H1 (cell line): ENCODE measurements at regions not wholly inside any gene's neighbourhood (a gene's known extent, or its start where the extent isn't known, plus 50 kb on each side); places are given as distances from the start of the nearest gene placed in this dataset.

Experiments used
- CTCF ChIA-PET: fragments of 300-600 bp; sonication (Branson Sonifier 250); formaldehyde crosslinking; loops from one replicate; lab custom pipeline; 2021; ENCODE audit not compliant: partially characterized antibody; lab: Charles Lee
- POLR2A ChIA-PET: fragments of 300-600 bp; sonication (Branson Sonifier 250); formaldehyde crosslinking; loops from one replicate; lab custom pipeline; 2021; ENCODE audit warnings: inconsistent platforms; ENCODE audit not compliant: partially characterized antibody; lab: Charles Lee
- DNase-seq, 2 experiments: peaks; one replicate each; pipeline versions ENCODE4 v3.0.0 to v3.0.0-alpha.2; 2010 to 2022; ENCODE audit warnings: low spot score in 2 of 2, low read depth in 1 of 2, mixed read lengths in 1 of 2
- FAIRE-seq: peaks from 2 replicates; lab custom pipeline; 2011; peaks lifted over from hg19 to GRCh38; lab: Jason Lieb, UNC
- H2AFZ ChIP-seq: 2 replicates; pipeline ENCODE4 v1.8.1; 2012; ENCODE audit warnings: low read length, inconsistent platforms
- H2AK5ac ChIP-seq: 2 replicates; pipeline ENCODE4 v1.6.1; 2013; ENCODE audit warnings: low read depth, low read length
- H2BK120ac ChIP-seq: replicated peaks from 2 replicates; pipeline ENCODE3; 2013; ENCODE audit warnings: low read depth, low read length, inconsistent platforms
- H2BK12ac ChIP-seq: 2 replicates; pipeline ENCODE4 v1.6.1; 2013; ENCODE audit warnings: low read depth, low read length
- H2BK15ac ChIP-seq: 2 replicates; pipeline ENCODE4 v1.6.1; 2013; ENCODE audit warnings: low read length
- H2BK20ac ChIP-seq: 2 replicates; pipeline ENCODE4 v1.6.1; 2013; ENCODE audit warnings: low read length
- H2BK5ac ChIP-seq: 2 replicates; pipeline ENCODE4 v1.6.1; 2013; ENCODE audit warnings: low read depth, low read length
- H3K14ac ChIP-seq: 2 replicates; pipeline ENCODE4 v1.6.1; 2013; ENCODE audit warnings: inconsistent platforms; ENCODE audit not compliant: insufficient read length
- H3K18ac ChIP-seq: 2 replicates; pipeline ENCODE4 v1.6.1; 2013; ENCODE audit warnings: low read length; ENCODE audit errors: extremely low read depth
- H3K23ac ChIP-seq: 2 replicates; pipeline ENCODE4 v1.6.1; 2013; ENCODE audit warnings: inconsistent platforms; ENCODE audit not compliant: insufficient read length
- H3K23me2 ChIP-seq: 2 replicates; pipeline ENCODE4 v1.6.1; 2013; ENCODE audit warnings: low read depth, low read length
- H3K27ac ChIP-seq: 2 replicates; pipeline ENCODE4 v1.6.1; 2011; ENCODE audit warnings: low read depth, low read length, inconsistent platforms
- H3K27me3 ChIP-seq, 4 experiments: replicated peaks in 1 of 4; 1 replicate in 1 of 4; 2 replicates in 3 of 4; pipeline versions ENCODE4 v1.6.1 to v1.8.1; 2011 to 2013; ENCODE audit warnings: low read length in 3 of 4, mild to moderate bottlenecking in 3 of 4, inconsistent platforms in 2 of 4, mixed read lengths in 2 of 4, moderate library complexity in 1 of 4; ENCODE audit not compliant: control insufficient read depth in 3 of 4, insufficient read depth in 3 of 4; ENCODE audit errors: extremely low read depth in 1 of 4
- H3K36me3 ChIP-seq, 4 experiments: 2 replicates each; pipeline versions ENCODE4 v1.6.1 to v1.8.1; 2011 to 2013; ENCODE audit warnings: mild to moderate bottlenecking in 4 of 4, low read length in 3 of 4, moderate library complexity in 2 of 4, control low read depth in 1 of 4, inconsistent platforms in 1 of 4; ENCODE audit not compliant: insufficient read depth in 4 of 4, control insufficient read depth in 2 of 4
- H3K4ac ChIP-seq: replicated peaks from 2 replicates; pipeline ENCODE3; 2013; ENCODE audit warnings: low read length, low read depth, mixed read lengths, inconsistent platforms; ENCODE audit not compliant: insufficient read length
- H3K4me1 ChIP-seq, 4 experiments: replicated peaks in 1 of 4; 1 replicate in 1 of 4; 2 replicates in 3 of 4; pipeline versions ENCODE4 v1.6.1 to v1.8.1; 2011 to 2013; ENCODE audit warnings: low read length in 3 of 4, inconsistent platforms in 2 of 4, mixed read lengths in 1 of 4; ENCODE audit not compliant: insufficient read depth in 4 of 4, control insufficient read depth in 3 of 4
- H3K4me2 ChIP-seq, 2 experiments: 2 replicates each; pipeline versions ENCODE4 v1.6.1 to v1.8.1; 2011 to 2013; ENCODE audit warnings: low read depth in 2 of 2, low read length in 2 of 2, control low read depth in 1 of 2, inconsistent platforms in 1 of 2, mild to moderate bottlenecking in 1 of 2; ENCODE audit not compliant: insufficient read depth in 1 of 2
- H3K4me3 ChIP-seq, 4 experiments: fragments of 200-600, 300-600 bp in 1 of 4; sonication (generic), shearing (Covaris generic), sonication (Bioruptor Twin) in 1 of 4; 2 replicates each; pipeline versions ENCODE4 v1.5.1 to v1.8.1; 2011 to 2016; ENCODE audit warnings: low read length in 4 of 4, low read depth in 3 of 4, control low read depth in 2 of 4, inconsistent platforms in 2 of 4, mild to moderate bottlenecking in 2 of 4, mixed read lengths in 1 of 4, moderate library complexity in 1 of 4; ENCODE audit not compliant: insufficient read depth in 2 of 4; ENCODE audit errors: extremely low read depth in 1 of 4
- H3K56ac ChIP-seq: replicated peaks from 2 replicates; pipeline ENCODE3; 2013; ENCODE audit warnings: low read depth, mild to moderate bottlenecking, mixed read lengths, low read length, inconsistent platforms; ENCODE audit not compliant: insufficient read length
- H3K79me1 ChIP-seq: 2 replicates; pipeline ENCODE4 v1.6.1; 2013; ENCODE audit warnings: low read depth, low read length, control low read depth
- H3K79me2 ChIP-seq, 2 experiments: 2 replicates each; pipeline versions ENCODE4 v1.6.1 to v1.8.1; 2012 to 2013; ENCODE audit warnings: low read length in 2 of 2, mild to moderate bottlenecking in 2 of 2, inconsistent platforms in 1 of 2; ENCODE audit not compliant: insufficient read depth in 2 of 2, control insufficient read depth in 1 of 2
- H3K9ac ChIP-seq, 4 experiments: replicated peaks in 1 of 4; 1 replicate in 1 of 4; 2 replicates in 3 of 4; pipeline versions ENCODE4 v1.6.1 to v1.8.1; 2011 to 2013; ENCODE audit warnings: low read depth in 3 of 4, low read length in 3 of 4, control low read depth in 2 of 4, mild to moderate bottlenecking in 2 of 4, moderate library complexity in 2 of 4, inconsistent platforms in 1 of 4; ENCODE audit errors: extremely low read depth in 1 of 4
- H3K9me3 ChIP-seq, 2 experiments: 2 replicates each; pipeline versions ENCODE4 v1.6.1 to v1.8.1; 2012 to 2013; ENCODE audit warnings: mild to moderate bottlenecking in 2 of 2, moderate library complexity in 2 of 2, control low read depth in 1 of 2, inconsistent platforms in 1 of 2, low read depth in 1 of 2, low read length in 1 of 2, mixed read lengths in 1 of 2; ENCODE audit not compliant: insufficient read depth in 2 of 2
- H4K20me1 ChIP-seq, 2 experiments: replicated peaks in 1 of 2; 2 replicates each; pipeline versions ENCODE3 to v1.8.1; 2011 to 2013; ENCODE audit warnings: inconsistent platforms in 2 of 2, low read length in 2 of 2, mild to moderate bottlenecking in 1 of 2; ENCODE audit not compliant: insufficient read depth in 2 of 2, control insufficient read depth in 1 of 2
- H4K5ac ChIP-seq: 2 replicates; pipeline ENCODE4 v1.6.1; 2013; ENCODE audit warnings: low read length, low read depth, mixed read lengths, inconsistent platforms; ENCODE audit not compliant: insufficient read length
- H4K8ac ChIP-seq: 2 replicates; pipeline ENCODE4 v1.8.0; 2013; ENCODE audit warnings: mild to moderate bottlenecking, moderate library complexity, low read length, inconsistent platforms; ENCODE audit not compliant: insufficient read depth; ENCODE audit errors: extremely low read depth
- H4K91ac ChIP-seq: replicated peaks from 2 replicates; pipeline ENCODE3; 2013; ENCODE audit warnings: low read length, mixed read lengths, inconsistent platforms; ENCODE audit not compliant: insufficient read length
- BACH1 ChIP-seq: IDR thresholded peaks from 2 replicates; pipeline ENCODE4 v1.6.1; 2012; ENCODE audit warnings: low read length, improper control_type of control experiment
- CBX8 ChIP-seq: fragments of 300-800, 300-1000 bp; sonication (generic); IDR thresholded peaks from 2 replicates; pipeline ENCODE4 v1.7.1; 2016; ENCODE audit warnings: low read depth, low read length, borderline replicate concordance
- CREB1 ChIP-seq: IDR thresholded peaks from 2 replicates; pipeline ENCODE4 v1.6.1; 2012; ENCODE audit warnings: inconsistent platforms
- HDAC6 ChIP-seq: IDR thresholded peaks from one replicate; pipeline ENCODE4 v1.7.1; 2012; ENCODE audit warnings: low read depth, mild to moderate bottlenecking, inconsistent platforms, low read length, moderate library complexity
- JUND ChIP-seq: IDR thresholded peaks from 2 replicates; pipeline ENCODE4 v1.6.1; 2011; ENCODE audit warnings: mild to moderate bottlenecking, improper control_type of control experiment, low read length
- PHF8 ChIP-seq: fragments of 200-600 bp; sonication (generic); conservative IDR thresholded peaks from 2 replicates; pipeline ENCODE4 v1.7.1; 2012; ENCODE audit warnings: low read depth, mild to moderate bottlenecking, inconsistent platforms, low read length, moderate library complexity
- SAP30 ChIP-seq: fragments of 300-600 bp; sonication (generic); IDR thresholded peaks from 2 replicates; pipeline ENCODE4 v1.7.1; 2012; ENCODE audit warnings: low read length, moderate library complexity, mild to moderate bottlenecking, inconsistent platforms; ENCODE audit not compliant: insufficient read depth, insufficient replicate concordance
- SIX5 ChIP-seq: IDR thresholded peaks from 2 replicates; pipeline ENCODE4 v1.6.1; 2011; ENCODE audit warnings: mild to moderate bottlenecking, low read depth, low read length
- TEAD4 ChIP-seq: IDR thresholded peaks from 2 replicates; pipeline ENCODE4 v1.6.1; 2012; ENCODE audit warnings: low read depth, low read length, inconsistent platforms, mixed read lengths
- WGBS, 2 experiments: shearing (Covaris generic) in 1 of 2; methylation state at CpG; one replicate each; pipeline versions ENCODE4 v1.1.6 to v1.1.7; 2013 to 2015; ENCODE audit warnings: low lambda C conversion rate in 2 of 2, mixed read lengths in 2 of 2, inconsistent platforms in 1 of 2, low coverage in 1 of 2, missing lambda C conversion rate in 1 of 2; ENCODE audit not compliant: insufficient replicate concordance in 2 of 2, insufficient coverage in 1 of 2, insufficient read length in 1 of 2; ENCODE audit errors: extremely low coverage in 1 of 2, missing lambda C conversion rate in 1 of 2; 5-methylcytosine and 5-hydroxymethylcytosine counted together
- TF ChIP-seq, protein P1 (sequence below): IDR thresholded peaks from 2 replicates; pipeline ENCODE4 v1.6.1; 2012; ENCODE audit warnings: inconsistent platforms
- TF ChIP-seq, protein P2 (sequence below): IDR thresholded peaks from 2 replicates; pipeline ENCODE4 v1.6.1; 2011; ENCODE audit warnings: low read length, improper control_type of control experiment

DNA sequence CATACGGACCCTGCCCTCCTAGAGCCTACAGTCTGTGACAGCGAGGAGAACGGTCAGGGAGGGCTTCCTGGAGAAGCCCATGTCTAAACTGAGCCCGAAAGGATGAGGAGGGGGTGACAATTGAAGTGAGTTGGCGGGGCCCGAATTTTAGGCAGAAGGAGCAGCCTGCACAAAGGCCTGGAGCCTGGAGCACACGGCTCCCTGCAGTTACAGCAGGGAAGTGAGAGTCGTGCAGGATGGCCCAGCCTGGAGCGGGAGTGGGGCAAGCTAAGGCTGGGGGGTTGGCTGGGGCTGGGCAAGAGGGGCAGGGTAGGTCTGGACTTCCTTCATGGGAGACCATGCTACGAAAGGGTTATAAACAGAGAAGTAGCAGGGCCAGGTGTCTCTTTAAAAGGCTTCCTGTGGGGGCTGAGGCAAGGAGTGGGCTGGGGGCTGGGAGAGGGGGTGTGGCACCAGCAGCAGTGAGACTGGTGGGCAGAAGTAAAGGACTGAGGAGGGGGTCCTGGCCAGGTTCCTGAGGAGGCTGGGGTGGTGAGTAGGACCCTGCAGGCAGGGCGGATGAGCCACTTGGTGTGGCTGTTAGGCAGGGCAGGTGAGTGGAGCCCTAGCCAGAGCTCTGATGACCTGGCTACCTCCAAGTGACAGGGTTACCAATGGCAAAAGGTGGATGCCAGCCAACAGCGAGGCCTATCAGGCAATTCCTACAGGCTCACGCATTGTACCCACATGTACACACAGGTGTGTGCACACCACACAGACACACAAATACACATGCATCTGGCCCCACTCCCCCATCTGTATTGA is 119.2 kb downstream of the MRPL14 start:
- CTCF ChIA-PET = interaction anchor here (1.0 to 24.5 kb wide), 8 partner anchors 8 to 72 kb away, joined by 3 to 331 read pairs (median 4); no protein-coding TSS in a partner anchor
- Histone ChIP-seq H4K5ac (no peak overlapping the region), H3K9me3 (no peaks in the 10 kb centered on the region), H3K4me1 (peaks cover 4 to 31% (median 24%) of the 10 kb centered on the region in 4 experiments), H3K4ac (no peak overlapping the region), H2BK15ac (peak overlapping the region; percentile 16; the same call in 1 of the 2 replicates), H3K27ac (no peak overlapping the region), H3K56ac (no peak overlapping the region), H3K4me3 (no peak overlapping the region), H4K91ac (no peak overlapping the region), H2AFZ (no peak overlapping the region), H3K36me3 (no peaks in the 10 kb centered on the region), H3K18ac (peak overlapping the region; percentile 48), H2AK5ac (0 out of 2 replicates have a peak overlapping the region, but pooled peaks have one; percentile 54), H3K23ac (no peak overlapping the region), H3K14ac (no peak overlapping the region), H3K4me2 (no peak overlapping the region), H2BK12ac (0 out of 2 replicates have a peak overlapping the region, but pooled peaks have one; percentile 39), H3K23me2 (peaks cover 6% of the 10 kb centered on the region; the same call in 1 of the 2 replicates), H3K9ac (no peak overlapping the region), H2BK5ac (peak overlapping the region; percentile 52; the same call in 1 of the 2 replicates), H2BK20ac (peak overlapping the region; percentile 86; the same call in 1 of the 2 replicates), H4K20me1 (no peaks in the 10 kb centered on the region), H3K27me3 (peaks cover 0 to 18% (median 11%) of the 10 kb centered on the region in 4 experiments; a peak in 5 of 7 replicates), H4K8ac (no peak overlapping the region), H2BK120ac (no peak overlapping the region), H3K79me2 (no peaks in the 10 kb centered on the region), H3K79me1 (no peaks in the 10 kb centered on the region)
- POLR2A ChIA-PET = interaction anchor here (0.7 to 3.4 kb wide), 4 partner anchors 9 to 312 kb away, joined by 3 to 14 read pairs (median 3); no protein-coding TSS in a partner anchor
- no peak for DNase-seq
- 79% methylated on average over 13 of the region's 13 CpGs; no CpG with 5 or more reads in 1 of the 2 experiments for WGBS, 2 experiments
- FAIRE-seq = no peak
- TF ChIP-seq, protein P1, sequence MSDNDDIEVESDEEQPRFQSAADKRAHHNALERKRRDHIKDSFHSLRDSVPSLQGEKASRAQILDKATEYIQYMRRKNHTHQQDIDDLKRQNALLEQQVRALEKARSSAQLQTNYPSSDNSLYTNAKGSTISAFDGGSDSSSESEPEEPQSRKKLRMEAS = no peak
- TF ChIP-seq SIX5 (no peak), HDAC6 (no peak), TEAD4 (no peak), BACH1 (no peak), PHF8 (no peak), CBX8 (no peak), JUND (no peak), CREB1 (no peak), SAP30 (no peak)
- TF ChIP-seq, protein P2, sequence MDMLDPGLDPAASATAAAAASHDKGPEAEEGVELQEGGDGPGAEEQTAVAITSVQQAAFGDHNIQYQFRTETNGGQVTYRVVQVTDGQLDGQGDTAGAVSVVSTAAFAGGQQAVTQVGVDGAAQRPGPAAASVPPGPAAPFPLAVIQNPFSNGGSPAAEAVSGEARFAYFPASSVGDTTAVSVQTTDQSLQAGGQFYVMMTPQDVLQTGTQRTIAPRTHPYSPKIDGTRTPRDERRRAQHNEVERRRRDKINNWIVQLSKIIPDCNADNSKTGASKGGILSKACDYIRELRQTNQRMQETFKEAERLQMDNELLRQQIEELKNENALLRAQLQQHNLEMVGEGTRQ = no peak
